ENCODE measurements at regions not wholly inside any gene's neighbourhood (a gene's known extent, or its start where the extent isn't known, plus 50 kb on each side); places are given as distances from the start of the nearest gene placed in this dataset.

- TF ChIP-seq SP2 (IDR thresholded peaks at IDR 0.05; ENCODE audit: low read length) = no peak
- TF ChIP-seq TCF12 (IDR thresholded peaks at IDR 0.05; ENCODE audit: low read depth, low read length) = no peak
- TF ChIP-seq GTF2F1 (IDR thresholded peaks at IDR 0.05; ENCODE audit: borderline replicate concordance, low read depth, low read length) = no peak
- no peak for TF ChIP-seq YY1 (IDR thresholded peaks at IDR 0.05; ENCODE audit: low read depth, low read length)
- TF ChIP-seq ZNF274 (IDR thresholded peaks at IDR 0.05; ENCODE audit: borderline replicate concordance, extremely low read depth, low read length) = no peak
- TF ChIP-seq TBP (IDR thresholded peaks at IDR 0.05; ENCODE audit: low read depth, low read length) = no peak
- TF ChIP-seq EP300 (IDR thresholded peaks at IDR 0.05; ENCODE audit: borderline replicate concordance in 1 of 2, low read depth in 2 of 2, low read length in 2 of 2) = no peak
- TF ChIP-seq TEAD4 (IDR thresholded peaks at IDR 0.05; ENCODE audit: low read depth, low read length) = no peak
Observed at GRCh38 chr18:41818381-41819355, 136.4 kb upstream of the PIK3C3 start (continued).

Measured in H1 (cell line).